ENCODE measurements at regions not wholly inside any gene's neighbourhood (a gene's known extent, or its start where the extent isn't known, plus 50 kb on each side); places are given as distances from the start of the nearest gene placed in this dataset.
A peak's percentile ranks its signal among the peaks of the same experiment; 100 is the strongest.

- Histone ChIP-seq H3K4me3 (peak overlapping the region; percentile 10; the same call in 1 of the 2 replicates), H3K27me3 (no peaks in the 10 kb centered on the region), H3K4me1 (peaks cover 53% of the 10 kb centered on the region), H3K36me3 (no peaks in the 10 kb centered on the region), H3K27ac (peak overlapping the region; percentile 95), H3K9me3 (replicated peaks) (no peaks in the 10 kb centered on the region)
- DNase-seq: peak; percentile 83 to 94
Measured at GRCh38 chr1:116855773-116856201, 53.9 kb upstream of the PTGFRN start.

DNA sequence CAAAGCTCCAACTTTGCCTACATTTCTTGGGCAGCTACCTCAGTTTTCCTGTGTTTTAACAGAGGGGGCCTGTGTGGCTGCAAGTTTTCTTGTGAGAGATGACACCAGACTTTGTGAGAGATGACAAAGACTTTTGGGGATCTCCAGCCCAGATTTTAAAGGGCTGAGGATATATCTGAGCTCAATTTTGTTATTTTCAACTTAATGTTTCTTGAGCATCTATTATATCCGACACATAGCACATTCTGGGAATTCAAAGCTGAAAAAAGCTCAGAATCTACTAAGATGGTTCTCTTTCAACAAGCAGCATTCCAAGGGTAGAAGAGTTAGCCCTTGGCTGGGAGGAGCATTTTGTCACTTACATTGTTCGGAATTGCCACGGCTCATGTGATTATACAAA lies 53.4 kb upstream of the PTGFRN start:
- no peaks in the 10 kb centered on the region for H3K27me3 ChIP-seq
- no peaks in the 10 kb centered on the region for H3K9me3 ChIP-seq (replicated peaks)
- DNase-seq: no peak
- H3K4me3 ChIP-seq: no peak overlapping the region
- H3K36me3 ChIP-seq: no peaks in the 10 kb centered on the region
- H3K4me1 ChIP-seq: peaks cover 51% of the 10 kb centered on the region
- H3K27ac ChIP-seq: peak overlapping the region; percentile 95

DNA sequence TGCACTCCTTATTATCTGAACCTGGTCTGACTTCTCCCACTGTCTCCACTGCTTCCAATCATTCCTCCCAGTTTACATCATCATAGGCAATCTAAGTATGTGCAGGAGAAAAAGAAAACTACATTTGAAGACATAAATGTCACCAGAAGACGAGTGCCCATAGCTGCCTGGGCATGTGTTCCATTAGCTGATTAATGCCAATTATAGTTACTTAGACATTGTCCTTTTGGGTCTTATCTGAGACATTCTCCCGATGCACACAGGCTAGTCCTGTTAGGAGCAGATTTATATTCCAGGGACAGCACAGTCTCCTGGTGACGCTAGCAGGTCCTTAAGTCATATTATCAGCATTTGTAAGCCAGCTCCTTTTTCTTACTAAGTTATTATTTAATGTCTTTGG lies 52.6 kb upstream of the PTGFRN start:
- H3K27me3 ChIP-seq: no peaks in the 10 kb centered on the region
- H3K4me1 ChIP-seq: peaks cover 48% of the 10 kb centered on the region
- H3K4me3 ChIP-seq: no peak overlapping the region
- no peaks in the 10 kb centered on the region for H3K9me3 ChIP-seq (replicated peaks)
- DNase-seq: no peak
- no peaks in the 10 kb centered on the region for H3K36me3 ChIP-seq
- H3K27ac ChIP-seq: no peak overlapping the region
